Right hindlimb (tissue), 1 donor: ENCODE measurements at regions not wholly inside any gene's neighbourhood (a gene's known extent, or its start where the extent isn't known, plus 50 kb on each side); places are given as distances from the start of the nearest gene placed in this dataset.
"Not testable (repeated sequence)": the region's sequence is repeated elsewhere in the genome, so short reads cannot be mapped to it uniquely, and the experiment has no call there.

Experiments
- DNase-seq: peaks from one replicate; pipeline ENCODE4 v3.0.0-alpha.2; 2018

GRCh38 chr1:14270821-14271220 is 327.7 kb upstream of the KAZN start:
- no peak for DNase-seq

GRCh38 chr1:14273811-14274210 is 324.7 kb upstream of the KAZN start:
- no peak for DNase-seq

- DNase-seq: not testable (repeated sequence)
Measured at GRCh38 chr1:14279891-14280290, 318.6 kb upstream of the KAZN start.

GRCh38 chr1:14280909-14281308 is 317.6 kb upstream of the KAZN start:
- DNase-seq: no peak

GRCh38 chr1:14281412-14281811 is 317.1 kb upstream of the KAZN start:
- DNase-seq: no peak

- no peak for DNase-seq
Measured at GRCh38 chr1:14282707-14283106, 315.8 kb upstream of the KAZN start.

- no peak for DNase-seq
Measured at GRCh38 chr1:14285238-14285637, 313.2 kb upstream of the KAZN start.

GRCh38 chr1:14291182-14291581 is 307.3 kb upstream of the KAZN start:
- not testable (repeated sequence) for DNase-seq

- no peak for DNase-seq
Measured at GRCh38 chr1:14292520-14292919, 306.0 kb upstream of the KAZN start.

- DNase-seq: no peak
Measured at GRCh38 chr1:14294006-14294405, 304.5 kb upstream of the KAZN start.

- no peak for DNase-seq
Measured at GRCh38 chr1:14294860-14295536, 303.5 kb upstream of the KAZN start.

- no peak for DNase-seq
Measured at GRCh38 chr1:14296795-14297194, 301.7 kb upstream of the KAZN start.

- DNase-seq: no peak
Measured at GRCh38 chr1:14297356-14297755, 301.1 kb upstream of the KAZN start.

- no peak for DNase-seq
Measured at GRCh38 chr1:14298806-14299205, 299.7 kb upstream of the KAZN start.

- DNase-seq: no peak
Measured at GRCh38 chr1:14300991-14301703, 297.3 kb upstream of the KAZN start.

GRCh38 chr1:14301704-14302024 is 296.8 kb upstream of the KAZN start:
- DNase-seq: no peak

- no peak for DNase-seq
Measured at GRCh38 chr1:14302025-14302424, 296.5 kb upstream of the KAZN start.

- no peak for DNase-seq
Measured at GRCh38 chr1:14303011-14303410, 295.5 kb upstream of the KAZN start.

- peak; percentile 35 for DNase-seq
Measured at GRCh38 chr1:14304381-14304865, 294.1 kb upstream of the KAZN start.

- no peak for DNase-seq
Measured at GRCh38 chr1:14308460-14308859, 290.0 kb upstream of the KAZN start.

GRCh38 chr1:14309984-14310383 is 288.5 kb upstream of the KAZN start:
- DNase-seq: no peak

- no peak for DNase-seq
Measured at GRCh38 chr1:14310476-14310875, 288.0 kb upstream of the KAZN start.

GRCh38 chr1:14313731-14314431 is 284.6 kb upstream of the KAZN start:
- no peak for DNase-seq

- DNase-seq: no peak
Measured at GRCh38 chr1:14318830-14319229, 279.7 kb upstream of the KAZN start.
